ENCODE measurements at regions not wholly inside any gene's neighbourhood (a gene's known extent, or its start where the extent isn't known, plus 50 kb on each side); places are given as distances from the start of the nearest gene placed in this dataset.

GRCh38 chr6:22448291-22448711 lies 121.1 kb upstream of the HDGFL1 start:
- H3K9me3 Mint-ChIP-seq, result no peaks in the 10 kb centered on the region
- Histone ChIP-seq H3K27me3 (ENCODE audit: control insufficient read depth in 1 of 2, insufficient read depth in 2 of 2, low read length in 2 of 2) (no peaks in the 10 kb centered on the region), H3K27ac (ENCODE audit: low read depth in 1 of 2, low read length in 2 of 2) (no peak overlapping the region), H3K4me1 (ENCODE audit: insufficient read depth, low read length) (no peaks in the 10 kb centered on the region), H3K9me3 (ENCODE audit: control insufficient read depth in 1 of 2, insufficient read depth in 1 of 2, low read length in 2 of 2) (peaks cover 0 to 4% of the 10 kb centered on the region in 2 experiments), H3K4me3 (ENCODE audit: low read length) (no peak overlapping the region), H3K36me3 (ENCODE audit: insufficient read depth, low read length) (no peaks in the 10 kb centered on the region)
- H3K27me3 Mint-ChIP-seq, result no peaks in the 10 kb centered on the region
- no peaks in the 10 kb centered on the region for H3K4me1 Mint-ChIP-seq (ENCODE audit: low read depth)
- H3K36me3 Mint-ChIP-seq (ENCODE audit: low read depth), result no peaks in the 10 kb centered on the region
- H3K4me3 Mint-ChIP-seq, result no peak overlapping the region
- DNase-seq (no peak), ATAC-seq (ENCODE audit: poor library complexity) (no peak)
- ChIA-PET POLR2A (no interaction called here), CTCF (no interaction called here)
- intact Hi-C loops (cut with DNase I, micrococcal nuclease), result no loop called here
- TF ChIP-seq CTCF (IDR thresholded peaks at IDR 0.05), result no peak
- no peak overlapping the region for H3K27ac Mint-ChIP-seq

- intact Hi-C loops (cut with DNase I, micrococcal nuclease), result no loop called here
- no peak for TF ChIP-seq CTCF (IDR thresholded peaks at IDR 0.05)
Observed at GRCh38 chr6:22451962-22452361, 117.4 kb upstream of the HDGFL1 start.

GRCh38 chr6:22455378-22455777 lies 114.0 kb upstream of the HDGFL1 start:
- CTCF ChIA-PET, result no interaction called here
- no peaks in the 10 kb centered on the region for H3K36me3 Mint-ChIP-seq (ENCODE audit: low read depth)

More at GRCh38 chr6:22451962-22452361, 117.4 kb upstream of the HDGFL1 start:
- POLR2A ChIA-PET, result no interaction called here
- Histone ChIP-seq H3K27me3 (ENCODE audit: control insufficient read depth in 1 of 2, insufficient read depth in 2 of 2, low read length in 2 of 2) (no peaks in the 10 kb centered on the region), H3K27ac (ENCODE audit: low read depth in 1 of 2, low read length in 2 of 2) (no peak overlapping the region), H3K4me1 (ENCODE audit: insufficient read depth, low read length) (no peaks in the 10 kb centered on the region), H3K36me3 (ENCODE audit: insufficient read depth, low read length) (no peaks in the 10 kb centered on the region), H3K4me3 (ENCODE audit: low read length) (no peak overlapping the region), H3K9me3 (ENCODE audit: control insufficient read depth in 1 of 2, insufficient read depth in 1 of 2, low read length in 2 of 2) (peaks cover 0 to 4% of the 10 kb centered on the region in 2 experiments)
- peaks cover 4% of the 10 kb centered on the region for H3K9me3 Mint-ChIP-seq
- H3K27ac Mint-ChIP-seq, result no peak overlapping the region
- ATAC-seq (ENCODE audit: poor library complexity) (no peak), DNase-seq (no peak)
- no peaks in the 10 kb centered on the region for H3K4me1 Mint-ChIP-seq (ENCODE audit: low read depth)
- no peak overlapping the region for H3K4me3 Mint-ChIP-seq
- H3K27me3 Mint-ChIP-seq, result no peaks in the 10 kb centered on the region
- H3K36me3 Mint-ChIP-seq (ENCODE audit: low read depth), result no peaks in the 10 kb centered on the region
- CTCF ChIA-PET, result no interaction called here

More at GRCh38 chr6:22455378-22455777, 114.0 kb upstream of the HDGFL1 start:
- Mint-ChIP-seq H3K9me3 (peaks cover 4% of the 10 kb centered on the region), H3K4me3 (no peak overlapping the region), H3K4me1 (ENCODE audit: low read depth) (no peaks in the 10 kb centered on the region), H3K27ac (no peak overlapping the region), H3K27me3 (no peaks in the 10 kb centered on the region)
- H3K4me1 ChIP-seq (ENCODE audit: insufficient read depth, low read length), result no peaks in the 10 kb centered on the region
- ATAC-seq (ENCODE audit: poor library complexity), result no peak
- no peak for TF ChIP-seq CTCF (IDR thresholded peaks at IDR 0.05)
- H3K27ac ChIP-seq (ENCODE audit: low read depth in 1 of 2, low read length in 2 of 2), result no peak overlapping the region
- H3K27me3 ChIP-seq (ENCODE audit: control insufficient read depth in 1 of 2, insufficient read depth in 2 of 2, low read length in 2 of 2), result no peaks in the 10 kb centered on the region
- H3K4me3 ChIP-seq (ENCODE audit: low read length), result no peak overlapping the region
- intact Hi-C loops (cut with DNase I, micrococcal nuclease), result no loop called here
- H3K36me3 ChIP-seq (ENCODE audit: insufficient read depth, low read length), result no peaks in the 10 kb centered on the region
- DNase-seq, result no peak
- POLR2A ChIA-PET, result interaction anchor here (0.6 kb wide), 1 partner anchor 18 kb away, joined by 3 read pairs; no protein-coding TSS in a partner anchor
- no peaks in the 10 kb centered on the region for H3K9me3 ChIP-seq (ENCODE audit: control insufficient read depth in 1 of 2, insufficient read depth in 1 of 2, low read length in 2 of 2)

All from CD4-positive, alpha-beta T cell (primary cell).